ENCODE measurements at regions not wholly inside any gene's neighbourhood (a gene's known extent, or its start where the extent isn't known, plus 50 kb on each side); places are given as distances from the start of the nearest gene placed in this dataset.
"Not testable (repeated sequence)": the region's sequence is repeated elsewhere in the genome, so short reads cannot be mapped to it uniquely, and the experiment has no call there.

DNA sequence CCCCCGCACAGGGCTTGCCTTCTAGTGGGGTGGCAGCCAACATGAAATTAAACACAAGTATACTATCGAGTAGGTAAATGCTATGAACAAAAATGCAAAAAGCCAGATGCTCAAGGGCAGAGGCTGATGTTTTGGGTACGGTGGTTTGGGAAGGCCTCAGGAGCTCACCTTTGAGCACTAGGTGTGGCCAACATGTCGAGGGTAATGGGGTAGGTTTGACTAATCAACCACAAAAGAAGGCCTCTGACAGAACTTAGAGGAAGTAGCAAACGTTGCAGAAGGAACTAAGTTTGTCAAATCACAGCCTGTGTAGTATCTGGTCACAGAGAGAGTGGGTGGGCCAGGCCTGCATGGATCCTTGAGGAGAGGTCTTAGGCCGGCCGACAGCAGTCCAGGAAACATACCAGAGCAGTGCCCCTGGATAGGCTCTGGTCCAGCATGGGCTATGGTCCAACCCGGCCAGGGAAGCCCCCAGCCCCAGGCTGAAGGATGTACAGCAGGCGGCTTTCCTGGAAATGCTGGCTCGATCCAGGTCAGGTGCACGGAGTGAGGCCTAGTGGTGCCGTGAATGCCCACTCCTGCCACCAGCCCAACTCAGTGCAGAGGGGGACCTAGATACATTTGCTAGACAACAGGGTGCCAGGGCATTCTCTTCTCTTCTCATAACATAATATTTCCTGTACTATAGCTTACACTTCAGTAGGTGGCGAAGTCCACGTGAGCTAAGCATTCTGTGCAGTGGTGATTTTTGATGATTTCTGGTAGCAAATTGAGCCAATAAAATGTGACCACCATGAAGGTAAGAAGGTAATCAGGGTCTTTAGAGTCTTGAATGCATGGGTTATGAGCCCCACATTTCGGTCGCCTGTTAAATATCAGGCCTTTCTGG lies 56.3 kb upstream of the CD93 start:
- Histone ChIP-seq H3K9me3 (no peaks in the 10 kb centered on the region), H3K27ac (peak overlapping the region; percentile 20 to 68 (median 58)), H3K36me3 (no peaks in the 10 kb centered on the region), H3K4me3 (no peak overlapping the region), H3K27me3 (no peaks in the 10 kb centered on the region), H3K4me1 (peaks cover 0 to 1% (median 0%) of the 10 kb centered on the region in 4 donors)
- no peak for DNase-seq
- whole genome bisulfite sequencing, 2 donors (ENCODE audit: low coverage in 1 of 2), result 69 to 79% methylated on average over 7 to 16 of the region's 16 CpGs
- intact Hi-C loops (cut with DNase I; ENCODE audit: low total_unique reads), result no loop called here
- TF ChIP-seq EP300 (IDR thresholded peaks at IDR 0.05; ENCODE audit: low read depth) (no peak), POLR2A (IDR thresholded peaks at IDR 0.05) (no peak), POLR2AphosphoS5 (IDR thresholded peaks at IDR 0.05) (no peak)
- TF ChIP-seq, protein P1, sequence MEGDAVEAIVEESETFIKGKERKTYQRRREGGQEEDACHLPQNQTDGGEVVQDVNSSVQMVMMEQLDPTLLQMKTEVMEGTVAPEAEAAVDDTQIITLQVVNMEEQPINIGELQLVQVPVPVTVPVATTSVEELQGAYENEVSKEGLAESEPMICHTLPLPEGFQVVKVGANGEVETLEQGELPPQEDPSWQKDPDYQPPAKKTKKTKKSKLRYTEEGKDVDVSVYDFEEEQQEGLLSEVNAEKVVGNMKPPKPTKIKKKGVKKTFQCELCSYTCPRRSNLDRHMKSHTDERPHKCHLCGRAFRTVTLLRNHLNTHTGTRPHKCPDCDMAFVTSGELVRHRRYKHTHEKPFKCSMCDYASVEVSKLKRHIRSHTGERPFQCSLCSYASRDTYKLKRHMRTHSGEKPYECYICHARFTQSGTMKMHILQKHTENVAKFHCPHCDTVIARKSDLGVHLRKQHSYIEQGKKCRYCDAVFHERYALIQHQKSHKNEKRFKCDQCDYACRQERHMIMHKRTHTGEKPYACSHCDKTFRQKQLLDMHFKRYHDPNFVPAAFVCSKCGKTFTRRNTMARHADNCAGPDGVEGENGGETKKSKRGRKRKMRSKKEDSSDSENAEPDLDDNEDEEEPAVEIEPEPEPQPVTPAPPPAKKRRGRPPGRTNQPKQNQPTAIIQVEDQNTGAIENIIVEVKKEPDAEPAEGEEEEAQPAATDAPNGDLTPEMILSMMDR (IDR thresholded peaks at IDR 0.05), result no peak
- in situ Hi-C loops (cut with MboI; ENCODE audit: low pct_ligation_motif_present in 1 of 4, low pct_unique_long_range_greater_than_20kb in 1 of 4, low sequenced_read_pairs in 3 of 4), result no loop called here

DNA sequence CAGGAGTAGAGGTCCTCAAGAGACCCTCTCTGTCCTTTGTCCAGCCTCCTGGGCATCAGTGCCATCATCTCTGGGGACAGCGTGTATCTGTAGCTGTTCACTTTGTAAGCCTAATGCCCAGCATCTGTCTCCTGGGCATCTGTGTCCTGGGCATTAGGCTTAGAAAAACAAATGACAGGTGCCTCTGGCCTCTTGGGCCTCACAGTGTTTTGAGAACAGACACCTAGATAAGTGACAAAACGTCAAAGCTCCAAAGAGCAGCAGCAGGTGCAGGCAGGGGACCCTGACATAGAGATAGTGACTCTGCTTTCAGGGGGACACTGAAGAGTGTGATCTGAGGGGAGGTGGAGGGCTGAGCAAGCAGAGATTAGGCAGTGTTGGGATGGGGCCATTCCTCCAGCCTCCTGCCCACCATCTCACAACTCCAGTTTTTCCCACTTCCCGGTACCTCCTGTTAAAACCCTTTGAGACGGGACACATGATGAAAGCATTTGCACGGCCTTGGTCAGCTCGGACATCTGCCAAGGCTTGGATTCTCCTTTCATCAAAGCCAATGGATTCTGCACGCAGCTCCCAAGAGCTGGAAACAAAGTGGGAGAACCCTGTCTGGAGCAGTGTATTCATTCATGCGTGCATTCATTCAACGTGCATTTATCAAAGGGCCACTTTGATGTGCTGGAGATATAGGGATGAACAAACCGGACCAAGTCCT lies 55.5 kb upstream of the CD93 start:
- Histone ChIP-seq H3K9me3 (no peaks in the 10 kb centered on the region), H3K36me3 (no peaks in the 10 kb centered on the region), H3K27ac (peak overlapping the region in 1 of 4 donors; percentile 68), H3K4me1 (no peaks in the 10 kb centered on the region), H3K4me3 (no peak overlapping the region), H3K27me3 (no peaks in the 10 kb centered on the region)
- DNase-seq, result no peak
- TF ChIP-seq EP300 (IDR thresholded peaks at IDR 0.05; ENCODE audit: low read depth), result no peak
- no peak for TF ChIP-seq POLR2A (IDR thresholded peaks at IDR 0.05)
- no peak for TF ChIP-seq POLR2AphosphoS5 (IDR thresholded peaks at IDR 0.05)
- TF ChIP-seq, protein P1 (IDR thresholded peaks at IDR 0.05), result no peak
- intact Hi-C loops (cut with DNase I; ENCODE audit: low total_unique reads), result no loop called here
- 92 to 93% methylated on average over 8 to 10 of the region's 10 CpGs for WGBS, 2 donors (ENCODE audit: low coverage in 1 of 2)
- in situ Hi-C loops (cut with MboI; ENCODE audit: low pct_ligation_motif_present in 1 of 4, low pct_unique_long_range_greater_than_20kb in 1 of 4, low sequenced_read_pairs in 3 of 4), result no loop called here

GRCh38 chr20:23140991-23141390 lies 54.9 kb upstream of the CD93 start:
- Histone ChIP-seq H3K4me1 (no peaks in the 10 kb centered on the region), H3K4me3 (no peak overlapping the region), H3K27me3 (no peaks in the 10 kb centered on the region), H3K27ac (no peak overlapping the region), H3K9me3 (no peaks in the 10 kb centered on the region), H3K36me3 (no peaks in the 10 kb centered on the region)
- no peak for DNase-seq
- TF ChIP-seq POLR2AphosphoS5 (IDR thresholded peaks at IDR 0.05) (no peak), POLR2A (IDR thresholded peaks at IDR 0.05) (no peak), EP300 (IDR thresholded peaks at IDR 0.05; ENCODE audit: low read depth) (no peak)
- TF ChIP-seq, protein P1 (IDR thresholded peaks at IDR 0.05), result no peak
- 94 to 100% methylated on average over 2 to 5 of the region's 5 CpGs for WGBS, 2 donors (ENCODE audit: low coverage in 1 of 2)
- in situ Hi-C loops (cut with MboI; ENCODE audit: low pct_ligation_motif_present in 1 of 4, low pct_unique_long_range_greater_than_20kb in 1 of 4, low sequenced_read_pairs in 3 of 4) (no loop called here), intact Hi-C loops (cut with DNase I; ENCODE audit: low total_unique reads) (no loop called here)

GRCh38 chr20:23139984-23140383 lies 53.9 kb upstream of the CD93 start:
- H3K36me3 ChIP-seq; H3K4me1 ChIP-seq; in situ Hi-C loops (cut with MboI; ENCODE audit: low pct_ligation_motif_present in 1 of 4, low pct_unique_long_range_greater_than_20kb in 1 of 4, low sequenced_read_pairs in 3 of 4); intact Hi-C loops (cut with DNase I; ENCODE audit: low total_unique reads); H3K27ac ChIP-seq; H3K27me3 ChIP-seq; DNase-seq; H3K9me3 ChIP-seq; H3K4me3 ChIP-seq: not testable (repeated sequence)
- WGBS, 2 donors (ENCODE audit: low coverage in 1 of 2), result 77 to 100% methylated on average over 1 of the region's 1 CpG

Data from transverse colon (tissue), 4 donors.